Lower leg skin (tissue), 3 donors: ENCODE measurements at regions not wholly inside any gene's neighbourhood (a gene's known extent, or its start where the extent isn't known, plus 50 kb on each side); places are given as distances from the start of the nearest gene placed in this dataset.

ENCODE experiments used
- CTCF ChIP-seq, 3 donors: fragments of 450-650 bp; IDR thresholded peaks; one replicate each; pipeline ENCODE4 v1.5.1; 2016; ENCODE audit warnings: antibody characterized with exemption in 3 of 3, mild to moderate bottlenecking in 3 of 3, moderate library complexity in 2 of 3
- POLR2A ChIP-seq, 2 donors: fragments of 450-650 bp; IDR thresholded peaks; one replicate each; pipeline ENCODE4 v1.6.1; 2016 to 2017; ENCODE audit warnings: antibody characterized with exemption in 2 of 2, mild to moderate bottlenecking in 1 of 2, moderate library complexity in 1 of 2

- no peak for TF ChIP-seq CTCF (IDR thresholded peaks at IDR 0.05)
- no peak for TF ChIP-seq POLR2A (IDR thresholded peaks at IDR 0.05)
These were observed 171.4 kb upstream of the ZP4 start for GRCh38 chr1:238061967-238062613.
